ENCODE measurements at regions not wholly inside any gene's neighbourhood (a gene's known extent, or its start where the extent isn't known, plus 50 kb on each side); places are given as distances from the start of the nearest gene placed in this dataset.

GRCh38 chr14:56899829-56900228 lies 89.5 kb upstream of the OTX2 start:
- TF ChIP-seq CTCF (IDR thresholded peaks at IDR 0.05) (no peak), POLR2A (IDR thresholded peaks at IDR 0.05) (no peak)
